ENCODE measurements at regions not wholly inside any gene's neighbourhood (a gene's known extent, or its start where the extent isn't known, plus 50 kb on each side); places are given as distances from the start of the nearest gene placed in this dataset.

DNA sequence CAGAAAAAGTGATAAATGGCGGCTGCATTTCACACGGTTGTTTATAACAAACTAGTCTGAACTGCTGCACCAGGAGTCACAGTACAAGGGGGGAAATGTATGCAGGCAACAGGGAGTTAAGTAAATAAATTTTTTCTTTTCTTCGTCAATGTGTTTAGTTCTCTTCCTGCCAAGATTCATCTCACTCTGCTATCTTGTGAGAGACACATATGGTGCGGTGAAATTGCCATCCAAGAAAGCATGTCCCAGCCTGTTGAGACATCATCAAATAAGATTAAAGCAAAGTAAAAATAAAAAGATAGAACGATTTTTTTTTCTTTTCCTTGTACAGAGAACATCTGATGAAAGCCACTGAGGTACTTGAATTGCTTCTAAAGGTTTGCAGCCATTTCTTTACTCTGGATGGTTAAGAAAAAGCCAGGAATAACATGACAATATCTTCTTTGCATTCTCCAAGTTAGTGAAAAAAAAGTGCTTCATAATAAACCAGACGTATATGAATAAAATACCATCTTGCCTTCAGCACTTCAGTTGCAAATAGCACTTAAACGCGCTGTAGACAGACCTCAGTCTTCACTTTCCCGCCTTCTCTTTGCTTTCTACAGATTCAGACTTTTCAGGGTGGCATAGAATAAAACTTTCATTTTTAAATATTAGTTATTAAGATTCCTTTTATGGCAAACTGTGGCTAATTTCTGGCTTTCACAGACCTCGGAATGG lies 506.2 kb upstream of the ZFHX3 start (continued):
- no peak for TF ChIP-seq MYB (IDR thresholded peaks at IDR 0.05; ENCODE audit: borderline replicate concordance, low read depth, low read length)

DNA sequence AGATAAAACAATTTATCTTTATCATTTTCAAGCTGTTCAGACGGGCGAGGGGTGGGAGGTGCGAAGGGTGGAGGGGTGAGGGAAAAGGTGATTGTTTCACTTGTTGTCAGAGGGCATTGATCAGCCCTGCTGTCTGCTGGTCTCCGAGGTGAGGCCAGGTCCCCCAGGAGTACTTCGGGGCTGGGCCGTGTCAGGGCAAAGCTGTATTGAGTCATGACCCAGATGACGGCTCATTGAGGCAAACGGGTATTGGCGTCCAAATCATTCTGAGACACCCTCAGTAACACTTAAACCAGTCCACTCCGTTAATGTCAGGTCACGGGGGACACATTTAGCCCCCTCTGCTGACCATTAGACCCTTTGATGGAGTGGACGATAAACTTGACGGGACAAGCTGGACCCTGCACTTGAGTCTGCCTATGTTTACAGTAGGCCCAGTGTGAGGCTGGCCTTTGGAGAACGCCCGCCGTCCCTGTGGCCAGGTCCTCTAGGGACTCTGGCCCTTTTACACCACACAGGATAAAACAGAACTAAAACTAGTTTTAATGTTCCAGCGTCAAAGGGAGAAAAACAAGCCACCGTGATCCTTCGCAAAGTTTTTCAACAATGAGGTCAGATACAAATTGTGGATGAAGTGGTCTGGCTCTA lies 502.2 kb upstream of the ZFHX3 start:
- intact Hi-C loops (cut with micrococcal nuclease; ENCODE audit: unreplicated experiment) = no loop called here
- ChIA-PET RAD21 (ENCODE audit: unreplicated experiment) (no interaction called here), POLR2A (no interaction called here), SMC1A (ENCODE audit: uncharacterized antibody, unreplicated experiment) (no interaction called here), CTCF (interaction anchor here (0.8 kb wide), 1 partner anchor 18 kb away, joined by 3 read pairs; no protein-coding TSS in a partner anchor)
- WGBS (ENCODE audit: insufficient coverage, insufficient replicate concordance, low lambda C conversion rate, missing lambda C conversion rate) = 56% methylated on average over 19 of the region's 19 CpGs
- no TSS peak for BruUV-seq (replicated peaks)
- Histone ChIP-seq H3K79me2 (ENCODE audit: control insufficient read depth, insufficient read depth, low read length) (no peaks in the 10 kb centered on the region), H3K4me1 (ENCODE audit: control insufficient read depth, insufficient read depth, low read length) (no peaks in the 10 kb centered on the region), H2AFZ (ENCODE audit: control insufficient read depth, low read depth, low read length) (no peak overlapping the region), H3K9ac (ENCODE audit: control insufficient read depth, insufficient read depth, low read length) (no peak overlapping the region), H4K20me1 (ENCODE audit: control insufficient read depth, insufficient read depth) (no peaks in the 10 kb centered on the region), H3K27ac (ENCODE audit: control insufficient read depth, insufficient read depth) (no peak overlapping the region), H3K27me3 (replicated peaks in 1 of 2; ENCODE audit: control insufficient read depth in 2 of 2, insufficient read depth in 2 of 2, low read length in 1 of 2) (no peaks in the 10 kb centered on the region; a peak in 1 of 4 replicates), H3K4me2 (ENCODE audit: control insufficient read depth, insufficient read depth) (no peak overlapping the region), H3K4me3 (no peak overlapping the region), H3K36me3 (ENCODE audit: control insufficient read depth in 2 of 2, insufficient read depth in 2 of 2, low read length in 1 of 2) (no peaks in the 10 kb centered on the region), H3K9me3 (replicated peaks; ENCODE audit: control insufficient read depth, insufficient read depth, low read length) (no peaks in the 10 kb centered on the region)
- ATAC-seq = no peak
- TF ChIP-seq, protein P1, sequence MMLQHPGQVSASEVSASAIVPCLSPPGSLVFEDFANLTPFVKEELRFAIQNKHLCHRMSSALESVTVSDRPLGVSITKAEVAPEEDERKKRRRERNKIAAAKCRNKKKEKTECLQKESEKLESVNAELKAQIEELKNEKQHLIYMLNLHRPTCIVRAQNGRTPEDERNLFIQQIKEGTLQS (IDR thresholded peaks at IDR 0.05; ENCODE audit: borderline replicate concordance, extremely low read depth, low read depth, low read length) = no peak
- TF ChIP-seq ZNF217 (IDR thresholded peaks at IDR 0.05) (no peak), NFYA (IDR thresholded peaks at IDR 0.05; ENCODE audit: borderline replicate concordance, low read depth, low read length) (no peak), MEF2A (IDR thresholded peaks at IDR 0.05; ENCODE audit: insufficient read depth, low read depth, low read length) (no peak), MYB (IDR thresholded peaks at IDR 0.05; ENCODE audit: borderline replicate concordance, low read depth, low read length) (no peak), NR2C2 (IDR thresholded peaks at IDR 0.05; ENCODE audit: borderline replicate concordance, control insufficient read depth, insufficient read length, low read depth) (no peak), EGR1 (IDR thresholded peaks at IDR 0.05; ENCODE audit: borderline replicate concordance in 1 of 2, low read depth in 2 of 2, low read length in 2 of 2) (no peak), POLR2A (IDR thresholded peaks at IDR 0.05; ENCODE audit: low read depth, low read length) (no peak)
- no peak for DNase-seq (ENCODE audit: low read depth, low spot score)
- FAIRE-seq = no peak
- in situ Hi-C loops (cut with MboI) = no loop called here
